HT1080 (cell line): ENCODE measurements at regions not wholly inside any gene's neighbourhood (a gene's known extent, or its start where the extent isn't known, plus 50 kb on each side); places are given as distances from the start of the nearest gene placed in this dataset.
"Not testable (repeated sequence)": the region's sequence is repeated elsewhere in the genome, so short reads cannot be mapped to it uniquely, and the experiment has no call there.

Experiments used
- DNase-seq: peaks from one replicate; pipeline ENCODE4 v3.0.0-alpha.2; 2015; ENCODE audit warnings: low read depth

- peak; percentile 15 for DNase-seq
Observed at GRCh38 chr16:66028510-66029216, 337.8 kb upstream of the CDH5 start.

- DNase-seq, result no peak
Observed at GRCh38 chr16:66026787-66027330, 339.6 kb upstream of the CDH5 start.

GRCh38 chr16:66026211-66026610 is 340.3 kb upstream of the CDH5 start:
- peak; percentile 9 for DNase-seq

- DNase-seq, result no peak
Observed at GRCh38 chr16:66025751-66026150, 340.7 kb upstream of the CDH5 start.

- DNase-seq, result not testable (repeated sequence)
Observed at GRCh38 chr16:66024567-66024966, 341.9 kb upstream of the CDH5 start.

- no peak for DNase-seq
Observed at GRCh38 chr16:66023481-66023880, 343.0 kb upstream of the CDH5 start.

- DNase-seq, result peak; percentile 36
Observed at GRCh38 chr16:66020642-66021041, 345.8 kb upstream of the CDH5 start.

GRCh38 chr16:66020046-66020445 is 346.4 kb upstream of the CDH5 start:
- DNase-seq, result no peak

- DNase-seq, result not testable (repeated sequence)
Observed at GRCh38 chr16:66019502-66019901, 347.0 kb upstream of the CDH5 start.

- peak; percentile 12 for DNase-seq
Observed at GRCh38 chr16:66014221-66014620, 352.3 kb upstream of the CDH5 start.

GRCh38 chr16:66013486-66013885 is 353.0 kb upstream of the CDH5 start:
- no peak for DNase-seq

- DNase-seq, result no peak
Observed at GRCh38 chr16:66008136-66008535, 358.4 kb upstream of the CDH5 start.

- DNase-seq, result peak; percentile 13
Observed at GRCh38 chr16:66007717-66008116, 358.8 kb upstream of the CDH5 start.

- no peak for DNase-seq
Observed at GRCh38 chr16:66006485-66006884, 360.0 kb upstream of the CDH5 start.

GRCh38 chr16:66004699-66005098 is 361.8 kb upstream of the CDH5 start:
- no peak for DNase-seq

GRCh38 chr16:66003201-66003600 is 363.3 kb upstream of the CDH5 start:
- no peak for DNase-seq

GRCh38 chr16:66002601-66003000 is 363.9 kb upstream of the CDH5 start:
- no peak for DNase-seq

- DNase-seq, result peak; percentile 5
Observed at GRCh38 chr16:66001432-66001831, 365.1 kb upstream of the CDH5 start.

- no peak for DNase-seq
Observed at GRCh38 chr16:65998443-65998842, 368.0 kb upstream of the CDH5 start.

GRCh38 chr16:65994291-65994690 is 372.2 kb upstream of the CDH5 start:
- DNase-seq, result no peak

GRCh38 chr16:65991149-65991701 is 375.3 kb upstream of the CDH5 start:
- DNase-seq, result no peak

GRCh38 chr16:65989861-65990604 is 376.5 kb upstream of the CDH5 start:
- DNase-seq, result no peak
